Medulla oblongata (tissue), 1 donor: ENCODE measurements at regions not wholly inside any gene's neighbourhood (a gene's known extent, or its start where the extent isn't known, plus 50 kb on each side); places are given as distances from the start of the nearest gene placed in this dataset.
"Not testable (repeated sequence)": the region's sequence is repeated elsewhere in the genome, so short reads cannot be mapped to it uniquely, and the experiment has no call there.

Experiments used
- DNase-seq: peaks from one replicate; pipeline ENCODE4 v3.0.0-alpha.2; 2015; ENCODE audit errors: extremely low spot score

DNA sequence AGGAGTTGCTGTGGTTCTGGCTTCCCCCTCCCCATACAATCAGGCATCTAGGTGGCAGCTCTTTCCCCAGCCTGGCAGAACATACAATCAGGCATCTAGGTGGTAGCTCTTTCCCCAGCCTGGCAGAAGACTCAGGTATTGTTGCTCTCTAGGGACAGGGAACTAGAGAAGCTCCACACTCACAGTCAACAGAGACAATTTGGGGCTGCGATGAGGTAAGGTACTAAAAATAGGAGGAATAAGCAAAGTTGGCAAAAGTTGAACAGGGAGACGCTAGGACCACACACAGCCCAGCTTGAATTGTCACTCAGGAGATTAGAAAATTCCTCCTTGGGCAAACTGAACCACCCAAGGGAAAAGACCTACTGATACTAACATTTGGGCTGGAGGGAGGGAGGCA, 315.5 kb upstream of the CDH5 start:
- no peak for DNase-seq

- DNase-seq: no peak
Measured at GRCh38 chr16:66049865-66050264, 316.6 kb upstream of the CDH5 start.

GRCh38 chr16:66045626-66046025, 320.9 kb upstream of the CDH5 start:
- DNase-seq: no peak

GRCh38 chr16:66044556-66044955, 321.9 kb upstream of the CDH5 start:
- no peak for DNase-seq

DNA sequence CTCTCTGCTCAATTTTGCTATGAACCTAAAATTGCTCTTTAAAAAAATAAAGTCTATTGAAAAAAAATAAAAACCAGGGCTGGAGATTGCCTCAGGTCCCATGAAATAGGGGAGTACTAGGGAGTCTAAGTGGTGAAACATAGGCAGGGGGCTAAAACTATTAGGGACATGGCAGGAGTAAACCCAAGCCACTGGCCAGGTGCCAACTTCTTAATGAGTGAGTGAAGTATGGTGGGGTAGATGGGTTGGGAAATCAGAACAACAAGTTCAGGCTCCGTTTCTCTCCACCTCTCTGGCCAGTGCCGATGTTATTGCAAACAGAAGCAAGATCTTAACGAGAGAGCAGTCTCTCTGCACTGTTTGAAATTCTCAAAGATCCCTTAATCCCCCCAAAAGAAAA, 322.4 kb upstream of the CDH5 start:
- no peak for DNase-seq

GRCh38 chr16:66043326-66043725, 323.2 kb upstream of the CDH5 start:
- no peak for DNase-seq

DNA sequence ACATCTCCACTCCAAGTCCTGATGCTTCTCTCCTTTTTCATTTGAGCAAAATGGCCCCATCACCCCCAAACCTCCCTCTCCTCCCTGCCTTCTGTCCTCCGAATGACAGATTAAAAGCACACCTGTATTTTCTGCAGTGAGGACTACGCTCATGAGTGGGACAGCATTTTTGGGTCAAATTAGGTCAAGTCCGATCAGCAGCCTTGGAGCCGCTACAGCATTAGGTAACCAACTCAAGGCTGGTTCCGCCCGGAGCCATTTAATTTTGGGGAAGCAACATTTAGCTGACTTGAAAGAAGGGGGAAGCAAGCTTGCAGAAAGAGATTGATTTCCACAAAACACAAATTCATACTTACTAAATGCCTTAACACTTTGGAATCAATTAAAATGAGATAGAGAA, 324.1 kb upstream of the CDH5 start:
- no peak for DNase-seq

DNA sequence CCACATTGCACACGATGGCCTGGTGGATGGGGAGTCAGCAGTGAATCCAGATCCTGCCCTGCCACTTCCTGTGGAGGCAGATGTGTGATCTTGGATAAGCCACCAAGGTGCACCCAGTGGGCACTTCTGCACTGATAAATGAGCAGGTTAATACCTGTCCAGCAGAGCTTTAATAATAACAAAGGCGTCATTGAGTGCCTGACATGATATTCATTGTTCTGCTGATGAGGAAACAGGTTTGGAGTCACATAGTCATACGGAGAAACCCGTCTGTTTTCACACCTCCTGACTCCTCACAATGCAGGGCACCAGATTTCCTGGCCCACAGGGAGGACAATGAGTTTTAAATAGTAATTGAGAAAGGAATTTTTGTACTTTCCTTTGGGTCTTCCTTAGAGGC, 324.6 kb upstream of the CDH5 start:
- no peak for DNase-seq

DNA sequence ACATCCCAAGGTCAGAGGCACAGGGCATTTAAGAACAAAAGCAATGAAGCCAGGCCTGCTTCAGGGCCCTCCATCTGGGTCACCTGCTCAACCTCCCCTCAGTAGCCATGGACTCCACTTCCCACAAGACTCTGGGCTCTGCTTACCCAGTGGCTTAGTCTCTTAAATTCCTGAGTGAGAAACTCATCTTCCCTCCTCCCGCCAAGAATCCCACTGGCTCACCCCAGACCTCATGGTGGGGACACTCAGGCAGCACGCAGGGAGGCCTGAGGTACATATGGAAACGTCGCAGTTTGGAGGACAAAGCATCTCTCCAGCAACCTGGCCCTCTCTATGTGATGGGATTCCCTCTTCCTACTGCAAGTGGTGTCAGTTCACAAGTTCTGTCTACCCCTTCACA, 326.7 kb upstream of the CDH5 start:
- DNase-seq: no peak

GRCh38 chr16:66036793-66037715, 329.4 kb upstream of the CDH5 start:
- no peak for DNase-seq

DNA sequence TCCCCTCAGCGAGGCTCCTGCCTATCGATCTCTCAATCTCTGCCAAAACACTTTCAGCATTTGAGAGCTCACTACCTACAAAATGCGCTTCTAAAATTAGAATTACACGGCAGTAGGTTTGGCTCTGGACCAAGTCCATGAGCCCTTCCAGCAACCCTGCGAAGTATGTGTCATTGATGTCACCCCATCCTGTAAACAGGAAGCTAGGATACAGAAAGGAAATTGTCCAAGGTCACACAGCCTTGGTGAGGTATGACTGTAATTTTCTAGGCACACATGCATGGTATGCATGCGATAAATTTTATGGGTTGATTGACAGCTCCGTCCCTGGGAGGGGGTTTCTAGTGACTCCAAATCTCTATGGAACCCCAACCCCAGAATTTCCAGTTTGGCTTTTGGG, 330.3 kb upstream of the CDH5 start:
- DNase-seq: no peak

DNA sequence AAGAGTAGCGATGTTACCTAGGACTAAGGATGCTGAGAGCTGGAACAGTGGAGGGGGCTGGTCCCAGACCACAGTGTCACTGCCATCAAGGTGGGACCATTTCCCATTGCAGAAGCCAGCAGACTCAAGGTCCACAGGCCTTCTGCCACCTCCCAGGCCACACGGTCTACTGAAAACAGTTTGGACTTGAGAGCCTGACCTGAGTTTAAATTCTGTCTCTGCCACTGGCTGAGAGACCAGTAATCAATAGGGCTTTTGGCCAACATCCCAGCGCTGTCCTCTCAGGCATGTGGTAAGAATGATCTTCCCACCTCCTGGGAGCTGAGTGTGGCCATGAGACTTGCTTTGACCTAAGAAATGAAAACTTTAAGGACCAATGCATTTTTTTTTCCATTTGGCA, 331.4 kb upstream of the CDH5 start:
- DNase-seq: no peak

- DNase-seq: no peak
Measured at GRCh38 chr16:66032841-66033240, 333.6 kb upstream of the CDH5 start.

DNA sequence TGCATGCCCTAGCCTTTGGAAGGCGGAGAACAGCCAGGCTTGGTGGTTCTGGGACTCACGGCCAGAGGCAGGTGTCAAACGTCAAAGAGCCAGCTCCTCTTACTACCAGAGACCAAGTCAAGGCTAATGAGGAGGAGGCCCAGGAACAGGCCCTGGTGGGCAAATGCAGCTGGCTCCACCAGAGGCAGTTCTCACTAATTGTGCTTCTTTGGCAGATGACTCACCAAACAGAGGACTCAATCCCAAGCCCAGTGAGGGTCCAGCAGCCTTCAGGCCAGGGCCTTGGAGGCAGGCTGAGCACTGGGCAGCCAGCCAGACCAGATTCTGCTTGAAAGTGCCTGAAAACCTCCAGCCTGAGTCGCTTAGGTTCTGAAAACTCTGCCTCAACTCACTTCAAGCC, 336.5 kb upstream of the CDH5 start:
- no peak for DNase-seq

GRCh38 chr16:66028510-66029216, 337.8 kb upstream of the CDH5 start:
- no peak for DNase-seq

DNA sequence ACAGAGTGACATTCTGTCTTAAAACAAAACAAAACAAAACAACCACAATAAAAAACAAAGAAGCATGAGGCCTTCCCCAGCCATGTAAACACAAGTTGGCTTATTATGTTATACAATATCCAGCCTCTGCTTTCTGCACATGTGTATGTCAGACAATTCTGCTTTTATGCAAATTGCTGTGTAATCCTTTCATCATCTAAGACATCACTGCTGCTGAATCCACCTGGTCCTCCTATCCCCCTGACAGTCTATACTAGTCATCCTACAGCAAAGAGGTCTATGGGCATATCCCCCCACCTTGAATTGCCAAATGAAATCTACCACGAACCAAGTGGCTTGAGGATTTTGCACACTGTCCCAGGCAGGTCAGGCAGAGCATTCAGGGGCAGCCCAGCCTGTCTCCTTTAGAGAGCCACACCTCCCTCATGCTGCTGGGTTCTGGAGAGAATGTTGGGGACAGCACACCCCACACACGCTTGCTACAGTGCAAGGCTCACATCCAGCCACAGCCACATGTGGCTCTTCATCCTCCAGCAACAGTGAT, 339.6 kb upstream of the CDH5 start:
- no peak for DNase-seq

DNA sequence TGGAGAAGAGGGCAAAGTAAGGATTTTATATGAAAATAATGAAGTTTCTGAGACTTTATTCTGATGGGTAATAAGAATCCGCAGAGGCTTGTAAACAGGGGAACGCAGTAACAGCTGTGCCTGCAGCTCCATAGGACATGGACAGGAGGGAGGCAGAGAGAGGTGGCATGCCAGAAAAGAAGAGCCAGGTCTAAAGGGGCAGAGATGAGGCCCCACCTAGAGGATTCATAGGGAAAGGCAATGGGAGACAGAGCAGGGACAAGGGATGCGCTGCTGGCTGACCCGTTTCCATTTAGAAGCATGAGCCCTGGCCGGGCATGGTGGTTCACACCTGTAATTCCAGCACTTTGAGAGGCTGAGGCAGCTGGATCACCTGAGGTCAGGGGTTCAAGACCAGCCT, 340.3 kb upstream of the CDH5 start:
- DNase-seq: no peak

DNA sequence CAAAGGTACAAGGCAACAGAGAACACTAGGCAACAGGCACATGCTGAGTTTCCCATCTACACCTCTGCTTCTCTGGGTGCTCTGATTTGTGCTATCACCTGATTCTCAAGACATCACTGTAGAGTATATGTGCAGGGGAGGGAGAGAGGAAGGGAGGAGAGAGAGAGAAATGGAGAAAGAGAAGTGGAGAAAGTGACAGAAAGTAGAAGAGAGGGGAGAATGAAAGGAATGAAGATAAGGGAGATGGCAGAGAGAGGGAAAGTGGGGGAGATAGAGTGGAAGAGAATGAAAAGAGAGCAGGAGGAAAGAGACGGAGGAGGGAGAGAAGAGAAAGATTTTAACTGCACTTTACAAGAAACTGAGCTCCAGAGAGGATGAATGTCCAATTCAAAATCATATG, 340.7 kb upstream of the CDH5 start:
- no peak for DNase-seq

DNA sequence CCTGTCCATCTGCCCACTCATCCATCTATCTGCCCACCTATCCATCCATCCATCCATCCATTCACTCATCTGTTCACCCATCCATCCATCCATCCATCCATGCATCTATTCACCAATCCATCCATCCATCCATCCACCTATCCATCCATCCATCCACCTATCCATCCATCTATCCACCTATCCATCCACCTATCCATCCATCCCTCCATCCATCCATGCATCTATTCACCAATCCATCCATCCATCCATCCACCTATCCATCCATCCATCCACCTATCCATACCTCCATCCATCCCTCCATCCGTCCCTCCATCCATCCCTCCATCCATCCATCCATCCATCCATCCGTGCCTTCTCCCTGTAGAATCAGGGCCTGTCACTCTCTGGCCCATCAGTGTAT, 341.9 kb upstream of the CDH5 start:
- DNase-seq: not testable (repeated sequence)

DNA sequence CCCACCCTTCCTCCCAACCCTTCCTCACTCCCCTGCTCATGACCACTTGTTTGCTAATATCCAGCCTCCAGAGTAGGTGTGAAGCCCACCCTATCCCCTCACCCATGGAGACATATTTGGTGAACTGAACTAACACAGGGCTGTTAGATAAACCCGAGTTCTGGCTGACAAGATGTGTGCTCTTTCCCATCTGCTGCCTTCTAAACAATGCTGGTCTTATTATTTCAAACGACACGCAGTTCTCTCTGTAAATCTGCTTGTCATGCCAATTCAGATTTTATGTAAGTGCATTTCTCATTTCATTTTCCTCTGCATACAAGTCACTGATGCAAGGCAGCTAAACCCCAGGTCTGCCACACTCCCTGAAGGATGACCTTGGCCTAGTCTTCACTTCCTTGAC, 343.0 kb upstream of the CDH5 start:
- no peak for DNase-seq

DNA sequence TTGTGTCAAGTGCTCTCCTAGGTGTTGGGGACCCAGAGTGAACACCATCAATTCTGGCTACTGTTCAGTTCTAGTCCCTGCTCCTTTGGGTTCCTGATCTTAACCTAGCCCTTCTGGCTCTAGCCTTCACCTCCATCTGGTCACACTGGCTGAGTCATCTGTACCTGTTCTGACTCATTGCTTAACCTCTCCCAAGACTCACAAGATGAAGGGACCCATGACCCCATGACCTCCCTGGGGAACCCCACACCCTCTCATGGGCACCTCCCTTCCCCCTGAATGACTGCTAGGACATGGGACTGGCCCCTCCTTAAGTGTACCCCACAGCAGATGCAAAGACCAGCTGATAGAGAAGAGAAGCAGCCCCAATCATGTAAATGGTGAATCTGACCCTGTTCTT, 345.8 kb upstream of the CDH5 start:
- DNase-seq: no peak

GRCh38 chr16:66020046-66020445, 346.4 kb upstream of the CDH5 start:
- no peak for DNase-seq

- DNase-seq: not testable (repeated sequence)
Measured at GRCh38 chr16:66019502-66019901, 347.0 kb upstream of the CDH5 start.
